ENCODE measurements at regions not wholly inside any gene's neighbourhood (a gene's known extent, or its start where the extent isn't known, plus 50 kb on each side); places are given as distances from the start of the nearest gene placed in this dataset.

DNA sequence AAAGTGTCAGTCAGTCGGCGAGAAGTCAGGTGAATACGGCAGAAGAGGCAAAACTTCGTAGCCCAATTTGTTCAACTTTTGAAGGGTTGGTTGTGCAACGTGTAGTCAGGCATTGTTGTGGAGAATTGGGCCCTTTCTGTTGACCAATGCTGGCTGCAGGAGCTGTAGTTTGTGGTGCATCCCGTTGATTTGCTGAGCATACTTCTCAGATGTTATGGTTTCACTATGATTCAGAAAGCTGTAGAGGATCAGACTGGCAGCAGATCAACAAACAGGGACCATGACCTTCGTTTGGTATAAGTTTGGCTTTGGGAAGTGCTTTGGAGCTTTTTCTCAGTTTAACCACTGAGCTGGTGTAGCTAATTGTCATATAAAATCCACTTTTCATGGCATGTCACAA lies 190.2 kb upstream of the ADAMTS5 start:
- TF ChIP-seq, protein P1, sequence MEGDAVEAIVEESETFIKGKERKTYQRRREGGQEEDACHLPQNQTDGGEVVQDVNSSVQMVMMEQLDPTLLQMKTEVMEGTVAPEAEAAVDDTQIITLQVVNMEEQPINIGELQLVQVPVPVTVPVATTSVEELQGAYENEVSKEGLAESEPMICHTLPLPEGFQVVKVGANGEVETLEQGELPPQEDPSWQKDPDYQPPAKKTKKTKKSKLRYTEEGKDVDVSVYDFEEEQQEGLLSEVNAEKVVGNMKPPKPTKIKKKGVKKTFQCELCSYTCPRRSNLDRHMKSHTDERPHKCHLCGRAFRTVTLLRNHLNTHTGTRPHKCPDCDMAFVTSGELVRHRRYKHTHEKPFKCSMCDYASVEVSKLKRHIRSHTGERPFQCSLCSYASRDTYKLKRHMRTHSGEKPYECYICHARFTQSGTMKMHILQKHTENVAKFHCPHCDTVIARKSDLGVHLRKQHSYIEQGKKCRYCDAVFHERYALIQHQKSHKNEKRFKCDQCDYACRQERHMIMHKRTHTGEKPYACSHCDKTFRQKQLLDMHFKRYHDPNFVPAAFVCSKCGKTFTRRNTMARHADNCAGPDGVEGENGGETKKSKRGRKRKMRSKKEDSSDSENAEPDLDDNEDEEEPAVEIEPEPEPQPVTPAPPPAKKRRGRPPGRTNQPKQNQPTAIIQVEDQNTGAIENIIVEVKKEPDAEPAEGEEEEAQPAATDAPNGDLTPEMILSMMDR (IDR thresholded peaks at IDR 0.05), result no peak
- TF ChIP-seq EP300 (IDR thresholded peaks at IDR 0.05), result no peak
